ENCODE measurements at regions not wholly inside any gene's neighbourhood (a gene's known extent, or its start where the extent isn't known, plus 50 kb on each side); places are given as distances from the start of the nearest gene placed in this dataset.

DNA sequence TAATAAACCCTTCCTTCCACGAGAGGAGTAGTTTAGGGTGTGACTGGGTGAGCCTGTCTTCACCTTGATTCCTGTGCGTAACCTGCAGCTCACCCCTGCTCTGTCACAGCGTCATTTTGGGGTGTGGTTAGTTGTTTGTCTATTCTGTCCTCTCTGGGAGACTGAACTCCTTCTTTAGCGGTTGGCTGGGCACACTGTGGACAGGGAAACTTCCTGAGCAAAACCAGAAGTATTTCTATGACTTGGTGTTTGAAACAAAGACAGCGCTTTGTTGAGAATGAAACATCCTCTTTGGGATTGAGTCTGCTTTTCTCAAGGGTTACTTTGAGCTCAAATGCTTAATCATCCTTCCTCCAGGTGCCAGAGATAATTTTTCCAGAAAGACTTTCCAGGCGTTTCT lies 270.7 kb downstream of the HRH4 start:
- FAIRE-seq (no peak), DNase-seq (ENCODE audit: low spot score) (no peak)

DNA sequence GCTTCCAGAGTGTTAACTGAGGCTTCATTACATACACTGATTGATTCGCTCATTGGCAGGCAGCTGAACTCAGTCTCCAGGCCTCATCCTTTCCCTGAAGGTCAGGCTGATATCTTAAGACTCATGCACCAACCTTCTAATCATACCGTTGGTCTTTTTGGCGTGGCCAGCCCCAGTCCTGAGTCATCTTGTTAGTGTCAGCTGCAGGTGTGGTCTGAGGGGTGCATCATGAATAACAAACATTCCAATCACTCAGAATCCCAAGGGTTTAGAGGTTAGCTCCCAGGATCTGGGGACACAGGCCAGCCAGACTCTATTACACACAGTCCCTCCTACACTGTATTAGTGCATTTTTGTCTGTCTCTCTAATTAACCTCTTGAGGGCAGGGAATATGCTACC lies 271.5 kb downstream of the HRH4 start:
- no peak for FAIRE-seq
- no peak for DNase-seq (ENCODE audit: low spot score)

DNA sequence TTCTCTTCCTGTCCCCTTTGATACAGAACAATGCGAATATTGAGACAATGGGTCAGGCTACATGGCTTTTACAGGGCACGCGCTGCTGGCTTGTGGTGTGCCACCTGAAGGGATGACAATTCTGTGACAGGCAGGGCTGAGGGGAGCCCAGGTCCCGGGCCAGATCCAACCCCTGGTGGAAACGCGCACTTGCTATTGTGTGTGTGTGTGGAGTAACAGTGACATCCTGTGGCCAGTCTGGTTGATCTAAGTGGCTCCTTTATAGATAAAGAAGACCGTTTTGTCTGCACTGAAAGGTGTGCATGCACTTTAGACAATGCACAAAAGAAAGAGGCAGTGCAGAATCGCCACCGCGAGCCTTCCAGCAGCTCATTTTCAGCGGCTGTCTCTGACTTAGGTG lies 273.6 kb downstream of the HRH4 start:
- FAIRE-seq = no peak
- DNase-seq (ENCODE audit: low spot score) = no peak

DNA sequence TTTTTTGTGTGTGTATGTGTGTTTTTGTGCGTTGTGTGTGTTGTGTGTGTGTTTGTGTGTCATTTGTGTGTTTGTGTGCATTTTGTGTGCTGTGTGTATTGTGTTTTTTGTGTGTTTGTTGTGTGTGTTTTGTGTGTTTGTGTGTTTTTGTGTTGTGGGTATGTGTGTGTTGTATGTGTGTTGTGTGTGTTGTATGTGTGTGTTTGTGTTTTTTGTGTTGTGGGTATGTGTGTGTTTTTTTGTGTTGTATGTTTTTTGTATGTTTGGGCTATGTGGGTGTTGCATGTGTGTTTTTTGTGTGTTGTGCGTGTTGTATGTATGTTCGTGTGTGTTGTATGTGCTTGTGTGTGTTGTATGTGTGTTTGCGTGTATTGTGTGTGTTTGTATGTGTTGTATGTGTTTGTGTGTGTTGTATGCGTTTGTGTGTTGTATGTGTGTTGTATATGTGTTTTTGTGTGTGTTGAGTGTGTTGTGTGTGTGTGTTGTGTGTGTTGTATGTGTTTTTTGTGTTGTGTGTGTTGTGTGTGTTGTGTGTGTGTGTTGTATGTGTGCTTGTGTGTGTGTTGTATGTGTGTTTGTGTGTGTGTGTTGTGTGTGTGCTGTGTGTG lies 275.3 kb downstream of the HRH4 start:
- FAIRE-seq = no peak
- no peak for DNase-seq (ENCODE audit: low spot score)

DNA sequence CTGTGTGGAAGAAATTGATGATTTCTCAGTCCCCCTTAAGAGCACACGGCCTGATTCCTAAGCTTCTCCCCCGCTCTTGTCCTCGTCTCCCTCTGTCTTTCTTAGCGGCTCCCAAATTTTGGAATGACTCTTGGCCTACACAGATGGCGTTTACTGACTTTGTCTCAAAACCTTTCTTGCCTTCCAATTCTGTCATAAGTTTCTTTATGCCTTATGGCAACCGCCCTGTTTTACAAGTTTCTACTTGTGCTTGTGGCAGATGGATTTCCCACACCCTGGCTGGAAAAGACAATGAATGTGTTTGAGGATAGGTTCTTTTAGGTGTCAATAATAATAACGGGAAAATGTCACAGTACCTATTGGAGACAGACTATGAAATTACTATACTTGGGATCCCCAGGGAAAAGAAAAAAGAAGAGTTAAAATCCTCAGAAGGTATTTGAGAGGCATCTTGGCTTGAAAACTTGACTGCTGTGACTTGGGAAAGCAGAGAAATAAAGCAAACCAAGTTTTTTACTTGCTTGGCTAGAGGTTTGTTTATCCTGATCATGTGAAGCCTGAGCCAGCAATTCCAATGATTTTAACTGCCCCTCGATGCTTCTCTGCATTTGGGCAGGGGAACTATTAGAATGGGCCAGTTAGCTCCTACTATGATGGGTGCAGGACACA lies 276.4 kb downstream of the HRH4 start:
- FAIRE-seq (no peak), DNase-seq (ENCODE audit: low spot score) (no peak)

DNA sequence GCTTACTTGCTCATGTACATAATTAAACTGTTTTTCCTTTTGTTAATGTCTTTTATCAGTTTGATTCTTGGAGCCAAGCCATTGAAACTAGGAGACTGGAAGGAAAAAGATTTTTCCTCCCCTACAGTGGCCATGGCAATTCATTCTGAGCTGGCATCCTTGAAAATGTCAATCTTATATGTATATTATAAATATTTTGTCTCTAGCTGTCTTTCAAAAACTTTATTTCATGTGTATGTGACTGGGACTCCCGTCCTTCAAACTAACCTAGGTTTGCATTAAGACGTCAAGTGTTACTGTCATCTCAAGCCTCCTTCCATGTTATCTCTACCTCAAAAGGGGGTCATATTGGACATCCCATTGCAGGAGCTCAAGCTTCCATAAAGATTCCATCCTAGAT lies 280.4 kb downstream of the HRH4 start:
- no peak for DNase-seq (ENCODE audit: low spot score)

DNA sequence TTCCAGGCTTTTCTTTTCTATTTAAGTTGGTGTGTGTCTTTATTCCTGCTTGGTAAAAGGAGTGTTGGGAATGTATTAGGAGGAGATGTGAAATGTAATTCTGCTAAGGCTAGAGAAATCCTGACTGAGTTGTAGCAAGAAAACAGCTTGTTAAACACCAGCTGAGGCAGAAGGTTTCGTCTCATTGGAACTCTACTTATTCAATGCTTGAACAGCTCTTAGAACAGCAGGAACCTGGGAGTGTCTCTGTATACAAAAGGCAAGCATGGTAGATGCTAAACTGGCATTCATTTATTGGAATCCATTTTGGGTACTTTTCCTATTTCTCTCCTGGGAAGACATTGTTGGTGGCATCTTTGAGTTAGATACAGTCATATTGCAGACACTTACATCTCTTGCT lies 280.9 kb downstream of the HRH4 start:
- FAIRE-seq = no peak

More for the DNA sequence above, 280.4 kb downstream of the HRH4 start:
- FAIRE-seq = no peak

DNA sequence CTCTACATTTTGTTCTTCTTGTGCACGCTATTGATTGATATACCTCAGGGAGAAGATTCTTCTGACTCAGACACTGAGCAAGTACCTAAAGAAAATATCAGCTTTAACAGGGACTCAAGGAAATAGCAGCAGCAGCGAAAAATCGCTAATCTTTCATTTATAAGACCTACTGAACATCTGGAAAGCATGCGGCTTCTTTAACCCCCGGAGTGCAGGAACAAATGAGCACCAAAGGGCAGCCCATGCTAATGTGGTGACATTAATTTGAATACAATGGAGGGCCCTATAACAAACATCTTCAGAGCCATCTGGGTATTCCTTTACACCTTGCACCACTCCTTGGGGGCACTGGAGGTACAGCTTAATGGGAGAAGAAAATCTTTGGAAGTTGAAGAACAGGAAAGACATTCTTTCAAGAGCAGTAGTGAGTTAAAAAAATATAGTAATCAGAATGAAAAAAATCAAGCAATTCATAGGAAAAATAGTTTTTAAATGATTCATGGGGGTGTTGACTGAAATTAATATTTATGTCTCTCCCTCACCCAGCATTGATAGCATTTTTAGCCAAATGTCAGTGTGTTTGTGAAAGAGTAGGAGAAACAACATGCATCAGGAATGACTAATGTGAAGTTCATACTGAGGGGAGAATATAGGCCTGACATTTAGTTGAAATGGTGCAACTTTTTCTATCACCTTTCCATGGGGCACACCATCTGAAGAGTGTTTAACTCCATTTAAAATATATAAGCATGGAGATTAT lies 281.7 kb downstream of the HRH4 start:
- no peak for DNase-seq (ENCODE audit: low spot score)
- no peak for FAIRE-seq

More for the DNA sequence above, 280.9 kb downstream of the HRH4 start:
- DNase-seq (ENCODE audit: low spot score) = no peak

DNA sequence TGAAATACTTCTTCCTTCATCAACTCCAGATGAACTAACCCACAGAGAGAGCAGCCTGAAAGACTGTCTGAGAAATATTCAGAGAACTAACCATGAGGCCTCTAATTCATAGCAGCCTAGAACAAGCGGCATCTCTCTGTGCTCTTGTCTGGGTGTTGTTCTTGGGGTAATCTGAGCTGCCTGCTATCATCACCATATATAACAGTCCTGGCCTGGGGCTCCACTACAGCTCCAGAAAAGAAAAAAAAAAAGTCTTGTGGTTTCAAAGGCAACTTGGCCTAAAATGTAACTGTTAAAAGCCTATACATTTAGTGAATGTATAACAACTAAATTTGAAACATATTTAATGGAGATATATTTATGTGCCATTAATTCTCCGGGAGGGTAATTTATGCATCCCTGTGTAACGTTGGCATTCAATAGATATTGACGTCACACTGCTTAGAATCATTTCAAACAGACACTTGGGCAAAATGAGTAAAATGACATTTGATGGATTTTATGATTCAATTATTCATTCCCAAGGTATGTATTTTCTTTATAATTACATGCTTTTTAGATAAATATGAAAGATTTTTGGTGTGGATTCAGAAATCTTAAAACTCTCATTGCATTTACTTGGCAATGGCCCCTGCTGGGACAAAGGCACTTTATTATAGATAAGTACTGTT lies 294.3 kb downstream of the HRH4 start:
- no peak for FAIRE-seq

DNA sequence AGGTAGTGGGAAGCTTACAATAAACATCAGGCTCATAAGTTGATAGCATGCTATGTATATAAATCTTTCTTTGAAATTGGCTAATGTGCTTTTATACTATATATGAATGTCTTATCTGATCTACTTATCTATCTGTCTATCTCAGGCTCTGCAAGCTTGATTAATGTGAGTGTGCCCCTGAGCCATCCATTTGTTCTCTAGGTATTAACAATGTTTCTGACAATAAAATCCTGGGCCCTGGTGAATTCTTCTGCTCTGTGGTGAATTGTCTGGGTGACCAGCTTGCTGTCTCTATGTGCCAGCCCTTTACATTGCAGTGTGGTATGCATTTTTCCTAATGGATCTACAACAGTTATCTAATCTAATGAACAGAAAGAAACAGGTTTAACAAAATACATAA lies 295.9 kb downstream of the HRH4 start:
- DNase-seq (ENCODE audit: low spot score) (no peak), FAIRE-seq (no peak)

More for the DNA sequence above, 294.3 kb downstream of the HRH4 start:
- no peak for DNase-seq (ENCODE audit: low spot score)

DNA sequence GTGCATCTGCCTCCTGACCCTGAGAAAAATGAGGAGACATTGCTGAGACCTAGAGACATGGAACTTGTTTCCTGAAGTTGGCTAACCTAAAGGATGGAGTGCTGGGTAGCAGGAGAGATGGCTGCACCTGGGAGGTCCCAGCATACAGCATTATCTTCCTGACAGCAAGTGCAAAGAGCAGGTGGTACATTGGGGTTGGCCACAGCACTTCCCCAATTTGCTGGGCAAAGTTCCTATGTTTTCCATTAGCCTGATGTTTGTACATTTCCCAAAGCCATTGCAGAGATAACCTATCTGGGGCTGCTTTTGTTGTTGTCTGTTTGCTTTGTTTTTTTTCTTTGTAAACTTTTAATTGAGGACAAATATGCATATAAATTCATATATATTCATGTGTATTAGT lies 296.7 kb downstream of the HRH4 start:
- FAIRE-seq (no peak), DNase-seq (ENCODE audit: low spot score) (no peak)

DNA sequence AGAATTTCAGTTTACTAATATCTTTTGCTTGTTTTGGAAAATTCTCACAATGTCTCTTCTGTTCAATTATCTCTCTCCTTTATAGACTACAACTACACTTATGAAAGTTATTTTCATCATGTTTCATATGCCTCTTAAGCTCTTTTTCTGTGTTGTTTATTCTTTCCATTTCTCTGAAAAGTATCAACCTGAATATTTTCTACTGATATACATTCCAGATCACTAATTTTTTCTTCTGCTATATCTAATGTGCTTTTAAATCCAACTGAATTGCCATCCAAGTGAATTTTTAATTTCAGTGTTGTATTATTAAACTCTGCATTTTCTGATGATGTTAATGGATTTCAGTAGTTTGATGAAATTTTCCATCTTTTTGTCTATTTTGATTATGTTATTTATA lies 301.3 kb downstream of the HRH4 start:
- no peak for FAIRE-seq
- DNase-seq (ENCODE audit: low spot score) = no peak

DNA sequence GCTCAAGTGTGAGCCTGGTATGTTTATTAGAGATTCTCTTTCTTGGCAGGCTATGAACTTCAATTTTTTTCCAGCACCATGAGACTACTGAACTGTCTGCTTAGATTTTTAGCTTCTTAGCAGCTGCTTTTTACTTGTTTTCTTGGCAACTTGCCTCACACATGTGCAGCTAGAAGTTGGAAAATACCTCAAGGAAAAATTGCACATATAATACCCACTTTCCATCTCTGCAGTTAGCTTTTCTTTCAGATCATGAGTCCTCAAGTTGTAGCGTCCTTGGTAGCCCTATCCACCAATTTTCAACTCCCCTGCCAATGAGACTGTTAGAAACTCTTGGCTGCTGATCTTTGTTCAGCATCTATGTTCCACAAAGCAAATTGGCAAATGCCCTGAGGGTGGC lies 302.1 kb downstream of the HRH4 start:
- DNase-seq (ENCODE audit: low spot score) (no peak), FAIRE-seq (no peak)

DNA sequence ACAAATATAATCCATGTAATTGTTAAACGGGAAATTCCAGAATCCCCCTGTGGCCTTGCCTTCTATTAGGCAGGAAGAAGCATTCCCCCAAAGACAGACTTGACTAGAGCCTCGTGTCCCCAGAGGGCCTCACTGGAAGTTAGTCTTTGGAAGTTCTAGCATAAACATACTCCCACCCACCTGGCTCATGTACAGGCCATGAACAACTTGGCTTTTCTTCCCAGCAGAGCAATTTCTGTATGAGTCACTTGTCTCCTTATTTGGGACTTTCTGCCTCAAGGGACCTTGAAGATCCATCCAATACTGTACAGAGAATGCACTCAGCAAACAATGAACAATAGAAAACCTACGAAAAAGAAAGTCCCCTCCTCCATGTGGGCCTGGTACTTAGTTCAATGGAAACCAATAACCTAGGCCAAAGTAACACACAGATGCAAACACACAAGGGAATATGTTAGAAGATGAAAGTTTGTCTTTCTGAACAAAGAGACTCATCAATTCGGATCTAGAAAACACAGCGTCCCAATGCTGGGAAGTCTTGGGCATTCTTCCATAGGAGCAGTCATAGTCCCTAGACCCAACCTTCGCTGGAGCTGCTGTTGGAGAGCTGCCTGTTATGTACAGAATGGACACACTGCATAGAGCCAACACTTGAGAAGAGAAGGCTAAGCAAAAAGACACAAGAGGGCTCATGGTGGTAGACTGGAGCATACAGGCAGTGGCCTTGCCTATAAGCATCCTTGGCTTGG lies 303.5 kb downstream of the HRH4 start:
- FAIRE-seq (no peak), DNase-seq (ENCODE audit: low spot score) (no peak)

DNA sequence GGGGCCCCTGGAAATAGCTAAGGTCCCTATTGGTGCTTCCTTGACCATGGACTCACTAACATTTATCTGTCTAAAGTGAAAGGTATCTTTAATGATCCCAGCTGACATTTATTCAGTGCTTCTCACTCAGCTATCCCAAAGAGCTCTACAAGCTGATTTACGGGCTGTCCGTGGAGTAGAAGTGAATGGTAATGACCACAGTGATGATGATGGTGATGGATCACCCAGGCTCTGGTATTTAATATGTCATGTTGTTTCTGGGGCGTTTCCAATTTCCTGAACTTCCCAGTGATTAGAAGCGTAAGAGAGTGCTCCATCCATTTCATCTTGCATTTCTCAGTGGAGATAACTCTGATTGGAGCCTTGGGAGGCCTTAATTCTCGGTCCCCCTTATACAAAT lies 304.3 kb downstream of the HRH4 start:
- FAIRE-seq (no peak), DNase-seq (ENCODE audit: low spot score) (no peak)

DNA sequence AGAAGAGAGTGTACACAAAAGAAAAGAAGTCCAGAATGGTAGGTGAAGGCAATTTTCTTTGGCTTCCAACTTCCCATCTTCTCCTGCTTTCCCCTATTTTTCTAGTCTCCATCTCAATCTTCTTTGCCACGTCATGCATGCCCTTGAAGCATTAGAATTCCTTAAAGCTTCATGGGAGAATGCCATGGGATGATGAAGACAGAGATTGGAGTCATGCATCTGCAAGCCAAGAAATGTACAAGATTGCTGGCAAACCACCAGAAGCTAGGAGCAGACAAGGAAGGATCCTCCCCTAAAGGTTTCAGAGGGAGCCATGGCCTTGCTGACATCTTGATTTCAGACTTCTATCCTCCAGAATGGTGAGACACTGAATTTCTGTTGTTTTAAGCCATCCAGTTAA lies 305.9 kb downstream of the HRH4 start:
- DNase-seq (ENCODE audit: low spot score) = no peak
- no peak for FAIRE-seq

DNA sequence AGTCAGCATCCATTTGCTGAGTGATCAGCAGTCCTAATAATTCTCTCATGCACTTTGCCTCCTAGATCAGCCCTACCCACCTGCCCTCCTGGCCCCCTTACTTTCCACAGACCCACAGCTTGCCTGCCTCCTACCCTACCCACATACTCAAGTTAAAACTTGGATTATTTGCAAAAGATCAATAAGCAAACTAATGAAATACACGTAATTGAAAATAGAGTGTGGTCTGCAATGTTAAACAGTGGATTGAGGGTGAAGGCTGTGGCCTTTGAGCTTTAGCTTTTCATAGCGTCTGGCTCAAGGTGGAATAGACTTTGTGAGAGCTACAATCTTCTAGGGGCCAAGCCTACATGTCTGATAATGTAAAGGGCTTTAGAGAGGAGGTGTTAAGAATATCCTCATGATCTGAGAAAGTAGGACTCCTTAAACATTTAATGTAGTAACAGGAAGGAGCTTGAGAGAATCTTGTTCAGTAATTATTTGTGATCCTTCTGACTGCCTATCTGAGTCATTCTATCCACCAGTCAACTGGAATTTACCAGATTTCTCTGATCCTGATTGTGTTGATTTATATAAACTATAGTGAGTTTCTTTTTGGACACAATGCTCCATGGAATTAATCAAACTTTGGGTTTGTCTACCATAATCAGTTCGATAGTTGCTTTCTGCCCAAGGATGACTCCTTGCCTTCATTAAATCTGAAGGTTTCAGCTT lies 310.0 kb downstream of the HRH4 start:
- DNase-seq (ENCODE audit: low spot score) (no peak), FAIRE-seq (no peak)

DNA sequence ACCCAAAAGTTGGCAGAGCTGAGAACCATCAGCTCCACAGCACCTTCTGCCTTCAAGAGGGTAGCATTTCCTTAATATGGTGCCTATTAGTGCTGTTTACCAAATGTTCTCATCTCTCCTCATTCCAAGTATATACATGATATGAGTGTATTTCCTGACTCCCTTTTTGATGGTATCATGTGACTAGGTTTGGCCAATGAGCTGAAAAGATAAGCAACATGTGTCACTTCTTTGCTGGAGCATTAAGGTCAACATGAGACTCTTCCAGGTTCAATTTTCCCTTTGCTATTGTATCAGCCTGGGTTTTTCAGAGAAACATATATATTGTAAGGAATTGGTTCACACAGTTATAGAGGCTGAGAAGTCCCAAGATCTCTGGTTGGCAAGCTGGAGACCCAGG lies 310.9 kb downstream of the HRH4 start:
- FAIRE-seq (no peak), DNase-seq (ENCODE audit: low spot score) (no peak)

DNA sequence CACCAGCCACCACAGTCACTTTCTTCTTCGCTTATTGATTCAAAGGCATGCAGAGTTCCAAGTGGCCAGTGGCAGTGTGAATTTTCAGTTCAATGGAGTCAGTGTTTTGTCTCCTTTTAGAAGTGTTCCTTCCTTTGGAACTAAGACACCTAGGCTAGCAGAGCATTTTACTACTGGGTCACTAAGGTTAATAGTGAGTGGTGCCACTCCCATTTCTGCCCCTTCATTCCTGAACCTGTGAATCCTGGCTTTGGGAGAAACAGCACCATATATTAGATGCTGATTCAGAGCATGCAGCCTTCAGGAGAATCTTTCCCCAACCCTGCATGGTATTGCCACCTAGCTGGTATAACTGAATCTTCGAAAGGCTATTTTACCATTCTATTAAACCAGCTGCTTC lies 312.7 kb downstream of the HRH4 start:
- DNase-seq (ENCODE audit: low spot score) (no peak), FAIRE-seq (no peak)

DNA sequence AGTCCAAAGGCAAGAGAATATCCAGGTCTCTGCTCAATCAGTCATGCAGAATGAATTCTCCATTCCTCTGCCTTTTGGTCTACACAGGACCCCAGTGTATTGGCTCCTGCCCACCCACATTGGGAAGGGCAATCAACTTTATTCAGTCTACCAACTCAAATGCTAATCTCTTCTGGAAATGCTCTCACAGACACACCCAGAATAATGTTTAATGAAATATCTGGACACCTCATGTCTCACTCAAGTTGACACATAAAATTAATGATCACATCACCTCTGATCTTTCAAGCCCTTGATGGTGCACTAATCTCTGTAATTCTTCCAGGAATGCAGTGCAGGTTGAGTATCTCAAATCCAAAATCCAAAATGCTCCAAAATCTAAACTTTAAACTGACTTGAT lies 315.6 kb downstream of the HRH4 start:
- no peak for DNase-seq (ENCODE audit: low spot score)
- FAIRE-seq = no peak
